Glutamatergic neuron (in vitro differentiated cells): ENCODE measurements at regions not wholly inside any gene's neighbourhood (a gene's known extent, or its start where the extent isn't known, plus 50 kb on each side); places are given as distances from the start of the nearest gene placed in this dataset.

Experiments
- DNase-seq: peaks from one replicate; pipeline ENCODE4 v3.0.0; 2022
- H3K27ac Mint-ChIP-seq: one replicate; pipeline ENCODE4 v1.8.0; 2020; ENCODE audit warnings: mild to moderate bottlenecking, mixed read lengths, inconsistent platforms; ENCODE audit not compliant: unreplicated experiment
- H3K27me3 Mint-ChIP-seq: one replicate; pipeline ENCODE4 v1.8.0; 2020; ENCODE audit warnings: mild to moderate bottlenecking, moderate library complexity, mixed read lengths, inconsistent platforms; ENCODE audit not compliant: unreplicated experiment
- H3K36me3 Mint-ChIP-seq: one replicate; pipeline ENCODE4 v1.8.0; 2020; ENCODE audit warnings: mild to moderate bottlenecking, mixed read lengths, inconsistent platforms; ENCODE audit not compliant: unreplicated experiment
- H3K4me1 Mint-ChIP-seq: one replicate; pipeline ENCODE4 v1.8.0; 2020; ENCODE audit warnings: mild to moderate bottlenecking, low read depth, mixed read lengths, inconsistent platforms; ENCODE audit not compliant: unreplicated experiment
- H3K4me3 Mint-ChIP-seq: one replicate; pipeline ENCODE4 v1.8.0; 2020; ENCODE audit warnings: mild to moderate bottlenecking, mixed read lengths, inconsistent platforms; ENCODE audit not compliant: unreplicated experiment
- H3K9me3 Mint-ChIP-seq: one replicate; pipeline ENCODE4 v1.8.0; 2020; ENCODE audit warnings: mild to moderate bottlenecking, moderate library complexity, mixed read lengths, inconsistent platforms; ENCODE audit not compliant: unreplicated experiment
- TF ChIP-seq, protein P1 (sequence below): fragments of 200-600 bp; sonication (generic); IDR thresholded peaks from one replicate; pipeline ENCODE4 v1.5.0; 2021; ENCODE audit not compliant: partially characterized antibody, unreplicated experiment

DNA sequence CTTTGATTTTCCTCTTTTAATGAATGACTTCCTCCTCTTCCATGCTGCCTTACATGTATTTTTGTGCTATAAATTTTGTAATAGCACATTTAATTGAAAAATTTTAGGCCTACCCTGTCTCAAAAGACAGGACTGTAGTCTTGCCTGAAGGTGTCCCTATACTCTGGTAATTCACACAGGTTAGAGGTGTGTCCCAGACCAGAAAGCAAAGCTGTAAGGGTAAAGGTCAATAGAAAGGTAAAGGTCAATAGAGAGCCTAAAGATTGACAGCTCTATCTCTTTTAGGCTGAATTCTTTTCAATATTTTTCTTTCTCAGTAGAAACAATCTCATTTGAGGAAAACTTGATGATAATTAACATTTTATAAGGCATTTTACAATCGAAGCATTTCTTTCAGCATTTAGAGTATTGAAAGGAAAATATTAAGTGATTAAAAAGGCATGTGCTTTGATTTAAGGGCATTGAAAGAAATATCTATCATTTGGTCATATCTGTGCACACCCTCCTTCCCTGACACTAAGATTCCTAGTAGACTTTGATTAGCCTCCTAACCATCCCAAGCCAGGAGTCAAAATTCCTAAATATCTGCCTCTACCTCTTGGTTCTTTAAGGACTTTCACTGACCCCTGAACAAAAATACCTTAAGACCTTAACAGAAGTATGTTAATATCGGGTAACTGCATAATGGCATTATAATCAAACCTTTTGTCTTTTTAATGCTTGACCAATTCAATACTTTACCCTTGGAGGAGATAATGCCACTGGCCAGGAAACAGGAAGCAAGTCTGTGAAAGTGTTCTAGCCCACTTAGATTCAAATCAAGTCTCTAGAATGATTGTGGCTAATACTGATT, 161.8 kb upstream of the DTNA start:
- Mint-ChIP-seq H3K9me3 (peaks cover 3% of the 10 kb centered on the region), H3K27ac (no peak overlapping the region), H3K27me3 (peaks cover 1% of the 10 kb centered on the region), H3K4me1 (peaks cover 22% of the 10 kb centered on the region), H3K36me3 (no peaks in the 10 kb centered on the region), H3K4me3 (no peak overlapping the region)
- no peak for DNase-seq
- TF ChIP-seq, protein P1, sequence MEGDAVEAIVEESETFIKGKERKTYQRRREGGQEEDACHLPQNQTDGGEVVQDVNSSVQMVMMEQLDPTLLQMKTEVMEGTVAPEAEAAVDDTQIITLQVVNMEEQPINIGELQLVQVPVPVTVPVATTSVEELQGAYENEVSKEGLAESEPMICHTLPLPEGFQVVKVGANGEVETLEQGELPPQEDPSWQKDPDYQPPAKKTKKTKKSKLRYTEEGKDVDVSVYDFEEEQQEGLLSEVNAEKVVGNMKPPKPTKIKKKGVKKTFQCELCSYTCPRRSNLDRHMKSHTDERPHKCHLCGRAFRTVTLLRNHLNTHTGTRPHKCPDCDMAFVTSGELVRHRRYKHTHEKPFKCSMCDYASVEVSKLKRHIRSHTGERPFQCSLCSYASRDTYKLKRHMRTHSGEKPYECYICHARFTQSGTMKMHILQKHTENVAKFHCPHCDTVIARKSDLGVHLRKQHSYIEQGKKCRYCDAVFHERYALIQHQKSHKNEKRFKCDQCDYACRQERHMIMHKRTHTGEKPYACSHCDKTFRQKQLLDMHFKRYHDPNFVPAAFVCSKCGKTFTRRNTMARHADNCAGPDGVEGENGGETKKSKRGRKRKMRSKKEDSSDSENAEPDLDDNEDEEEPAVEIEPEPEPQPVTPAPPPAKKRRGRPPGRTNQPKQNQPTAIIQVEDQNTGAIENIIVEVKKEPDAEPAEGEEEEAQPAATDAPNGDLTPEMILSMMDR, result no peak

GRCh38 chr18:34548973-34549294, 161.2 kb upstream of the DTNA start:
- TF ChIP-seq, protein P1, result no peak
- H3K27ac Mint-ChIP-seq, result no peak overlapping the region
- H3K27me3 Mint-ChIP-seq, result peaks cover 1% of the 10 kb centered on the region
- peaks cover 17% of the 10 kb centered on the region for H3K4me1 Mint-ChIP-seq
- no peak overlapping the region for H3K4me3 Mint-ChIP-seq
- H3K9me3 Mint-ChIP-seq, result peaks cover 1% of the 10 kb centered on the region
- DNase-seq, result no peak
- H3K36me3 Mint-ChIP-seq, result no peaks in the 10 kb centered on the region

- no peak for DNase-seq
- H3K36me3 Mint-ChIP-seq, result no peaks in the 10 kb centered on the region
- H3K4me1 Mint-ChIP-seq, result peaks cover 17% of the 10 kb centered on the region
- no peak overlapping the region for H3K27ac Mint-ChIP-seq
- H3K9me3 Mint-ChIP-seq, result peaks cover 1% of the 10 kb centered on the region
- TF ChIP-seq, protein P1, result no peak
- H3K27me3 Mint-ChIP-seq, result peaks cover 1% of the 10 kb centered on the region
- H3K4me3 Mint-ChIP-seq, result no peak overlapping the region
These were observed 160.7 kb upstream of the DTNA start for GRCh38 chr18:34549367-34549766.

GRCh38 chr18:34550156-34550555, 159.9 kb upstream of the DTNA start:
- Mint-ChIP-seq H3K27ac (no peak overlapping the region), H3K36me3 (no peaks in the 10 kb centered on the region)
- TF ChIP-seq, protein P1, result no peak

GRCh38 chr18:34550902-34551301, 159.2 kb upstream of the DTNA start:
- H3K27me3 Mint-ChIP-seq, result peaks cover 1% of the 10 kb centered on the region
- H3K4me3 Mint-ChIP-seq, result no peak overlapping the region
- peaks cover 10% of the 10 kb centered on the region for H3K4me1 Mint-ChIP-seq
- H3K27ac Mint-ChIP-seq, result no peak overlapping the region
- DNase-seq, result no peak
- no peaks in the 10 kb centered on the region for H3K36me3 Mint-ChIP-seq
- TF ChIP-seq, protein P1, result no peak
- peaks cover 1% of the 10 kb centered on the region for H3K9me3 Mint-ChIP-seq

More at GRCh38 chr18:34550156-34550555, 159.9 kb upstream of the DTNA start:
- Mint-ChIP-seq H3K9me3 (peaks cover 1% of the 10 kb centered on the region), H3K4me1 (peaks cover 12% of the 10 kb centered on the region), H3K27me3 (peaks cover 1% of the 10 kb centered on the region), H3K4me3 (no peak overlapping the region)
- no peak for DNase-seq
